Activated naive CD4-positive, alpha-beta T cell (primary cell): ENCODE measurements at regions not wholly inside any gene's neighbourhood (a gene's known extent, or its start where the extent isn't known, plus 50 kb on each side); places are given as distances from the start of the nearest gene placed in this dataset.

Experiments used
- DNase-seq, 4 experiments: peaks; one replicate each; lab custom pipeline; 2025; lab: John Stamatoyannopoulos, UW

DNA sequence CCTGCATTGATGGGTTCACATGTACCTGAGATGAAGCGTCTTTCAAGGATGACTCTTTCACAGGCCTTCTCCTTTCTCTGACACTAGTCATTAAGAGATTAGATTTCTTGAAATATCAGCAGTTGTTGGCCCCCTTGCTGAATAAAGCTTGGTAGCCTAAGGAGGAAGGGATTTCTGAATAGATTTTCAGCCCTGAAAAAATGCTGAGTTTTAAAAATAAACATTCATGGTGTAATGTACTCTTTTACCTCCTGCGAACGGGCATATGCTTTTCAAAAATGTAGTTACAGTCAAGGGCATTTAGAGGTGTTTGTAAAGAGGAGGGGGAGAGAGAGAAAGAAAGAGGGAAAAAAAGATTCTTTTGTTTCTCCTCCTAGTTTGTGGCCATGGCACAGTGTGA is 222.7 kb downstream of the SOX4 start:
- DNase-seq, result no peak

GRCh38 chr6:21820442-21820841 is 226.9 kb downstream of the SOX4 start:
- no peak for DNase-seq

DNA sequence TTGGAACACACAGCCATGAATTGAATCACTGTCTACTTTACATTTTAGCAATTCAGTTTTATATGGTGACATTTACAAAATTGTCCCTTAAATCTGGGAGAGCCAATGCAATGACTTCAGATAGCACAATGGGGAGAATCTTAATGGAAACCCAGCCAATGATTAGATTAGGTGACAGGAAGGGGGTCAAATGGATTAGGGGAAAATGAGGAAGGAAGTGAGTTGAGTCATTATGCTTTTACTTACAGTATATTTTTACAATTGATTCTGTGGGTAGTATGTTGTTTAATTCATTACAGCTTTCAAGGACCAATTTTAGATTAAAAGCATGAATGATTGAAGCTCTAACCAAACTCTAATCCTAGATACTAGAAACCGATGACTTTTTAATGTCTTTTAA is 229.8 kb downstream of the SOX4 start:
- DNase-seq, result no peak

- DNase-seq, result no peak
Observed at GRCh38 chr6:21824431-21825177, 231.1 kb downstream of the SOX4 start.

GRCh38 chr6:21826023-21826422 is 232.5 kb downstream of the SOX4 start:
- no peak for DNase-seq

- no peak for DNase-seq
Observed at GRCh38 chr6:21826904-21827303, 233.4 kb downstream of the SOX4 start.

DNA sequence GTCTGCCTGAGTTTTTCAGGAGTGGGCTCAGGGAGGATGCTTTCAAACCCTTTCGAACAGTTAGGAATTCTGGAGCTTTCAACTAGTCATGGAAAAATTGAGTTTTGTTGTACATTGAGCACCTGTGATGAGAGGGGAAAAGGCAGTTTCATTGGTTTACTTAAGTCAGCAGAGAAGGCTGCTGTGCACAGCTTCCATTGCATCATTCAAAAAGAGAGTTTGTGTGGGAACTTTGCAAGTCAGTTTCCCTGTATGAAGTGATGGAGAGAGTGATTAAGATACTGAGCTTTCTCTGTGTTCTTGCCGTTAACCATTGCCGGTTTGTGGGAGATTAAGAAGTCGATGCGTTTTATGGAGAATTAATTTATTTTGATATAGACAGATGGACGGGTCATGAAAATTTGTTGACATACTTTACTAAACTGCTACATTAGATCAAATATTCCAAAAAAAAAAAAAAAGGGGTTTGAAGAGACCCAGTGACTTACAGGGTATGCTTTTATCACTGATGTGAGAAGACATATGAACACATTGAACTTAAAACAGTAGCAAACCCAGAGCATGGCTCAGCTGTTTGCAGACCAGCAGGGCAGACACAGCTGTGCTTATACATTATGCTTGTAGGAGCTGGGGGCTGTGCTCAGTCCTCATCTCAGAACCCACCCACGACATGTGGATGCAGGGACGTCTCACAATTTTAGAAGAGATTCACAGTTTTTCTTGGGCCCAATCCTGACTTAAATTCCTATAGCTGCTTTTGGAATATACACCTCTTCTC is 234.1 kb downstream of the SOX4 start:
- DNase-seq, result no peak

DNA sequence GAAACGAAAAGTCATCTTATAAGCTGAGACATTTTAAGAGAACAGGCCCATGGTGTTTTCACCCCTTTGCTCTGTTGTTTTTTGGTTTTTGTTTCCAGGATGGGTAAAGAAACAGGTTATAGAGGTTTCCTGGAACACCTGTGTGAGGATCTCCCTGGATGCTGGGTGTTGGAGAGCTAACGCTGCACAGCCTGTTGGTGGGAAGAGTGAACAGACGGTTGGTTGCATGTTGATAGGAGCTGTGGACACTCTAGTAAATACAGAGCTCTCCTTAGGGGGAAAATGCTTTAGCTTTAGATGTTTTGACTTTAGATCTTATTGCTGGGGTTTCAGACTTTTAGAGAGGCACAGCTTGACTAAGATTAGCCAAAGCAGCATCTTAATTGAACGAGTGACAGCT is 235.2 kb downstream of the SOX4 start:
- DNase-seq, result no peak

DNA sequence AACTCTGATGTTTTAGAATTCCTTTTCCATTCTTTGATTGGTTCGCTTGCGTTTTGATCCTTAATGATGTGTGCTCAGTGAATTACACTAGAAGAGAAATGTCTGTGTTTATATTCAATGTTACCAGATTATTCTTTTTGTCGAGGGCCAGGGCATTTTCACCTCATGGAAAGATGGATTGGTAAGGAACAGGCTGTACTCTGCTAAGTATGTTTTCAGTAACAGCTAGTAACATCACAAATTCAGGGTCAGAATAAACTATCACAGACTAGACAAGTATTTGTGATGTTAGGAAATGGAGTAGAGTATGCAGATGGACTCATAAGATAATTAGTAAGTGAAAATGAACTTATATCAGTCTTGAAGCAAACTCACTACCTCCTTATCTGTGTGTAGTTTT is 235.6 kb downstream of the SOX4 start:
- no peak for DNase-seq

DNA sequence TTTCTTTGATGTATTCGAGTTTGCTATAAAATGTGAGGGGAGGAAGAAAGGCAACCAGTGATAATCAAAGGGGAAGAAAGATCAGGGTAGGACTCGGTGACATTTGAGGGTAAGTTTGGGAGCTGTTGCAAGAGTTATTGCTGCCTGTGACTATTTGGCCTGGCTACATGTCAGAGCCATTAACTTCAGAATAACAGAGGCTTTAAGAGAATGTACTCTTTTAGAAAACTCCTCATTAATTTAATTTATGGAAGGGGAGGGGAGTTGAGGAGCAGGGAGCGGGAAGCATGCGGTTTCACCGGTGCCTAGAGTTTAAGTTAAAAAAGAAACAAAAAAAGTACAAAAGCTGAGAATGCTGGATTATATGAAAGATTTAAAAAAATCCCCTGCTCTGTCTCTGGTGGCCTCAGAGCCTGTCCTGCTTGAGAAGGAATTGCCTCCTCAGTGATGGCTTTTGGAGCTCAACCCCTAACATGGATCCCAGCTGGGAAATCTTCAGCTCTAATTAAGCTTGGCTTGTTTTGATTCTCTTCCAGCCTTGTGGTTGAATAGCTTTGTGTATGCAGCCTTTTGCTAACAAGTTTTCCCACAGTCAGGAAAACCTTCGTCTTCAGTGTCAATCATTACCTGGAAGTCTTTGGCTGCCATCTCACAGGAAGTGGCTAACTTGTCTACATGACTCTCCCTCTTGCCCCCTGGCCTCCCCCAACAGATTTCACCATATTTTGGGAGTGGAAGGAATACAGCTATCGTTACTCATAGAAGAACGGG is 238.2 kb downstream of the SOX4 start:
- DNase-seq, result no peak

DNA sequence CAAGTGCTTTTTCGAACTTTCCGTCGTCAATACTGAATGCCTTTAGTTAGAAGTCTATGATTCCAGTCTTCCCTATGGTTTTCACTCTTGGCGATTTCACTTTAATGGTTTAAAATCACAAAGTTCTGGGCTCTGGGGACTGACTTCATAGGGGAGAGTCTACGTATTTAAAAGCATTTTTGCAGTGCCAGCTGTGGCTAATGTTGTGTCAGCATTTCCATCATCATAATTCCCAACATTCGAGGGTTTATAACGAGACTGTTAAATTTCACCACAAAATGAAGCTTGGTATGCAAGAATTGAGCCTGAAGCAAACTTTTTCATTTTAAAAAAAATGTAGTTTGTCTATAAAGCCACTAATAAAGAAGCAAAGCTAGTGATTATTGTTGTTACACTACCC is 242.7 kb downstream of the SOX4 start:
- no peak for DNase-seq

DNA sequence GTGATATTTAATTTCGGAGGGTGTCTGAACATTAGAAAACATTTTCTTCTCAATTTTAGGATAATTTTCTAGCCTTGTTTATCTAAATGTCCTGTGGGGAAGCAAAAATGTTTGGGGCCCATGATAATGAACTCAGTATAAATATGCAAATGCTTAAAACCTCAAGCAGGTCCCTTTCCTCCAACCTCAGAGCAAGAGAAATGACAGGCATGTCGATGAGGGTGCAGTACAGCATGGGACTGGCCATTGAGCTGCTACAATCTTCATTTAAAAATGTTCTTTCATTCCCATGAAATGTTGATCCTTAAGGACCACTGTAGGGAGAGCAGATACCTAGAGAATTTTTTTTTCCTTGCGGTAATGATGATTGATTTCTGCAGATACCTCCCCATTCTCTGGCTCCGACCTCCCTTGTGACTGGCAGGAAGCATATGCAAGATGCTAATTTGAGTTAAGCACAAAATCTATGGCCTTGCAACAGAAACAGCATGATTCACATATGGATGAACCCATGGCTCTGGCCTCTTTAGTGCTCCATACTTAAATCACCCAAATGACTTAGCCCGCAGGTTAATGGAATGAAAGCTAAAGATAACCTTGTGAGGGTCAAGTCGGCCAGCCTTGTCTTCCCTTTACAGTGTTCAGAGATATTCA is 243.3 kb downstream of the SOX4 start:
- no peak for DNase-seq

DNA sequence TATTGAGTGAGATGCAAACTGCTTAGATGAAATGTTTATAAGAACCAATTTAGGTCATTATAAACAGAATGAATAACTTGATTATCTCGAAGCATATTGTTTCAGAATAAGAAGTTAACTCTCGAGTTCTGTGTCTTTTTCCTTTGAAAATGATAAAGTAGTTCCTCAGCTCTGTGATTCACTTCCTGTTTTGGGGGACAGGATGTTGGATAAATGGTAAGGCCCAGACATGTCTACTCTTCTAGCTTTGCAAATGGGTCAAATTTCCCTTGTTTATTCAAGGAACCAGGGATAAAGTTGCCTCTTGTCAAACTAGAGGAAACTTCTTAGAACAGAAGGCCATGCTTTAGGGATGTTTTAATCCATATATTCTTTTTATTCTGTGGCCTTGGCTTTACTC is 246.9 kb downstream of the SOX4 start:
- DNase-seq, result no peak

GRCh38 chr6:21842875-21843645 is 249.5 kb downstream of the SOX4 start:
- no peak for DNase-seq

GRCh38 chr6:21844120-21844917 is 250.8 kb downstream of the SOX4 start:
- no peak for DNase-seq

DNA sequence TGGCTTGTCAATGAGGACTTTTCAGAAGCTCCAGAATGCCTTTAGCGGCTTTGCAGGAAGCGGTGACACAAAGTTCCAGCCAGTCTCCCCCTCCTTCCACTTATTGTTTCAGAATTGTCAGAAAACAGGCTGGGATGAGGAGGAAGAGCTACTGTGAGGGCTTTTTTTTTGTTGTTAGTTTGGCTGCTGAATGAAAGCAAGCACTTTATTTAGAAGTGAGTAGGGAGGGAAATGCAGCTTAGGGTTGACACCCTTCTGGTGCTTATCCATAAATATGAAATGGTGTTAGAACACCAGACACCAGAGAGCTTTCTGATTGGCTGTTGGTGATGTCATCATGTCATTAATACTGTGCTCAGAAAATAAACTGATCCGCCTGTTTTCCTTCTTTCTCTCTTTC is 251.5 kb downstream of the SOX4 start:
- DNase-seq, result no peak

DNA sequence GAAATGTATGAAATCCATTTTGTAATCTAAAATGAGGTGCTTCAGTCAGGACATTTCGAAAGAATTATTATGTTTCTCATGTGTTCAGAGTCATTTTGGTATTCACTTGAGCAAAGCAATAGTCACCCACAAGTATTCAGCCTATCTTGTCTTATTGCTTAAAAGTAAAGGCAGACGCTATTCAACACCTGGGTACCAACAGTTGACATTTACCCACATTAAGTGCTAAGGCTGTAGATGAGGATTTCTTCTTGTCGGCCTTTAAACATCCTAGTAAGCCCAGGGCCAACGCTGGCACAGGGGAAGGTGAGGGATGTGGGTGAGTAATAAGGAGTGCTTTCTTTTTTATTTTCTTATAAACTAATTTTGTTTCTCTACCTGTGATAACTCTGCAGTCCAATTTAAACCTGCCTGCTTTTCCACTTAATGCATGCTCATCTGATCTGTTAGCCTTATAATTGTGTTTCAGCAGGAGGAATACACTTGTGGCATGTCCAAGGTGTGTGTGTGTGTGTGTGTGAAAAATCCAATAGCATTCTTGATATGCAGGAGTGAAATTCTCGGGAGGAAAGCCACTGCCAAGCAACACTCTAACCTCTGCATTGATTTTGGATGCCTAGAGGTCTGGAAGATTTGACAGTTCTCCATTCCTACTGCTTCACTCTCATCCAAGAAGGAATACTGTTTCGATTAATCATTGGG is 252.0 kb downstream of the SOX4 start:
- no peak for DNase-seq

DNA sequence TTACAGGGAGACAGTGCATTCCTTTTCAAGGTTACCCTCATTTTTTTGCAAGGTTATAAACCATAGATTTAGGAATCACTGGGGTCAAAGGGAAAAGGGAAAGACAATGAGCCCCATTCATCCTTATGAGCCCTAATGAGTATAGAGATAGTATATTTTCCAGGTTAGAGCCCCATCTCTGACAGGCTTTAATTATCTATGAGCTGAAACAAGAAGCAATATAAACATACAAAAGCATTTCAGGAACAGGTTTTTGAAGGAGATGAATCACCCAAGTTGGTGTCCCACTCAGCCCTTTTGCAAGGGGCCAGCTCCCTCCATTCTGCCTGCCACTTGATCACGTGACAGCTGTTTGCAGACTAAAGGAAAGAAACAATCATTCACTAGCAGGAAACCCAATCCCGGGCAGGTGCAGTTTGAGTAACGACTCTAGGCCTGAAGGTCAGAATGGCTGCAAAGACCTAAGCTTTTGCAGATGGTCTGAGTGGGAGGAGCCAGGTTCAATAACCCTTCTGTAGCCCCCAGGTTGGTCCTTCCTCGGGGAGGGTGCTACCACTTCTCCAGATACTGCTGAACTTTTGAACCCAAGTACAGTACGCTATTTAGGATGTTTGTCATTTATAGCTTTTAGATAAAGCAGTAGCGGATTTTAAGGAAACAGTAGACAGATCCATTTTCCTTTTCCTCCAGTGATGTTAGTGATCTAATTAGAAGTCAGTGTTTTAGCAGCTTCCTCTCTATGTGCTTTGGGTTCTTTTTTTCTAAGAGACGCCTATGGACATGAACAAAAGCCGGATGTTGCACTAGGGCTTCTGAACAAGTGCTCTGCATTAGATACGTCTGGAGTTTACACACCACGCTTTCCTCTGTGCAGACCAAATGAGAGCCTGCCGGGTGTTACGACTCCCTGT is 253.2 kb downstream of the SOX4 start:
- no peak for DNase-seq
